Body of pancreas (tissue), 4 donors: ENCODE measurements at regions not wholly inside any gene's neighbourhood (a gene's known extent, or its start where the extent isn't known, plus 50 kb on each side); places are given as distances from the start of the nearest gene placed in this dataset.

ENCODE experiments used
- ATAC-seq: fragments of 150-250 bp; one replicate; pipeline ENCODE4 v1.9.1; 2016
- DNase-seq, 4 donors: peaks; one replicate each; pipeline ENCODE4 v3.0.0-alpha.2; 2019
- H3K27ac ChIP-seq, 4 donors: fragments of 200-600 bp; sonication (generic); 1 replicate in 3 of 4; 2 replicates in 1 of 4; pipeline versions ENCODE4 v1.5.1 to v1.6.1; 2016 to 2019; ENCODE audit warnings: mild to moderate bottlenecking in 1 of 4, mixed read lengths in 1 of 4, moderate library complexity in 1 of 4
- H3K27me3 ChIP-seq, 2 donors: fragments of 200-600 bp; sonication (generic); one replicate each; pipeline ENCODE4 v1.6.0; 2016; ENCODE audit warnings: mild to moderate bottlenecking in 1 of 2
- H3K36me3 ChIP-seq, 2 donors: fragments of 200-600 bp; sonication (generic); replicated peaks in 1 of 2; 2 replicates each; pipeline ENCODE4 v1.5.1; 2016; ENCODE audit warnings: low read depth in 2 of 2; ENCODE audit not compliant: insufficient read depth in 1 of 2
- H3K4me1 ChIP-seq: fragments of 200-600 bp; sonication (generic); one replicate; pipeline ENCODE4 v1.6.0; 2016
- H3K4me3 ChIP-seq, 2 donors: fragments of 200-600 bp; sonication (generic); 1 replicate in 1 of 2; 2 replicates in 1 of 2; pipeline ENCODE4 v1.5.1; 2016 to 2019
- H3K9me3 ChIP-seq, 3 donors: fragments of 200-600 bp; sonication (generic); 1 replicate in 2 of 3; 2 replicates in 1 of 3; pipeline ENCODE4 v1.5.1; 2016
- POLR2A ChIP-seq, 3 donors: fragments of 450-650 bp; IDR thresholded peaks; one replicate each; pipeline ENCODE4 v1.6.1; 2016; ENCODE audit warnings: antibody characterized with exemption in 3 of 3, mild to moderate bottlenecking in 2 of 3
- WGBS, 2 donors: methylation state at CpG; one replicate each; pipeline ENCODE4 v1.1.5; 2017; 5-methylcytosine and 5-hydroxymethylcytosine counted together
- intact Hi-C: fragments of 100-400 bp; cut with DNase I; formaldehyde crosslinking; loops from one replicate; pipeline ENCODE4 v1.15.1; 2023
- TF ChIP-seq, protein P1 (sequence below), 7 experiments: fragments of 450-650 bp in 4 of 7; fragments of 200-600 bp in 3 of 7; sonication (generic) in 3 of 7; IDR thresholded peaks; one replicate each; pipeline ENCODE4 v1.5.1; 2016 to 2019; ENCODE audit warnings: antibody characterized with exemption in 7 of 7

DNA sequence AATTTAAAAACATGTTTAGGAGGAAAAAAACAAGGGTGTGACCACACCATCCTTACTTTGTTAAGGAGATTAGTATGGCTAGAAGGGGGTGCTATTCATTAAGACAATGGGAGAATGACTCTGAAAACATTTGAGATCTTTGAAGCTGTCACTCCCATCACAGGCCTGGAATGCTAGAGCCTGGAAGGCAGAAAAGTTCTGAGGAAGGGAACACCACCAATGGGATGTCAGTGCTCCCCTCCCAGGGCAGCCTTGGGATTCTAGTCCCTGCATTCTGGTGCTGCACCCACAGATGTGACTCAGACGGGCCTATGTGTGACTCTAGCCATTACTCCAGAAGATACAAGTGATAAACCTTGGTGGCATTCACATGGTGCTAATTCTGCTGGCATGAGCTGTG, 162.2 kb upstream of the ANXA10 start:
- no peaks in the 10 kb centered on the region for H3K9me3 ChIP-seq
- ATAC-seq = no peak
- intact Hi-C loops = no loop called here
- H3K4me1 ChIP-seq = no peaks in the 10 kb centered on the region
- no peak for DNase-seq
- no peaks in the 10 kb centered on the region for H3K27me3 ChIP-seq
- WGBS, 2 donors = 20% methylated on average over 1 of the region's 1 CpG
- H3K27ac ChIP-seq = no peak overlapping the region
- H3K36me3 ChIP-seq = no peaks in the 10 kb centered on the region
- no peak overlapping the region for H3K4me3 ChIP-seq
- TF ChIP-seq POLR2A (IDR thresholded peaks at IDR 0.05) = no peak
- TF ChIP-seq, protein P1, sequence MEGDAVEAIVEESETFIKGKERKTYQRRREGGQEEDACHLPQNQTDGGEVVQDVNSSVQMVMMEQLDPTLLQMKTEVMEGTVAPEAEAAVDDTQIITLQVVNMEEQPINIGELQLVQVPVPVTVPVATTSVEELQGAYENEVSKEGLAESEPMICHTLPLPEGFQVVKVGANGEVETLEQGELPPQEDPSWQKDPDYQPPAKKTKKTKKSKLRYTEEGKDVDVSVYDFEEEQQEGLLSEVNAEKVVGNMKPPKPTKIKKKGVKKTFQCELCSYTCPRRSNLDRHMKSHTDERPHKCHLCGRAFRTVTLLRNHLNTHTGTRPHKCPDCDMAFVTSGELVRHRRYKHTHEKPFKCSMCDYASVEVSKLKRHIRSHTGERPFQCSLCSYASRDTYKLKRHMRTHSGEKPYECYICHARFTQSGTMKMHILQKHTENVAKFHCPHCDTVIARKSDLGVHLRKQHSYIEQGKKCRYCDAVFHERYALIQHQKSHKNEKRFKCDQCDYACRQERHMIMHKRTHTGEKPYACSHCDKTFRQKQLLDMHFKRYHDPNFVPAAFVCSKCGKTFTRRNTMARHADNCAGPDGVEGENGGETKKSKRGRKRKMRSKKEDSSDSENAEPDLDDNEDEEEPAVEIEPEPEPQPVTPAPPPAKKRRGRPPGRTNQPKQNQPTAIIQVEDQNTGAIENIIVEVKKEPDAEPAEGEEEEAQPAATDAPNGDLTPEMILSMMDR (IDR thresholded peaks at IDR 0.05) = no peak

DNA sequence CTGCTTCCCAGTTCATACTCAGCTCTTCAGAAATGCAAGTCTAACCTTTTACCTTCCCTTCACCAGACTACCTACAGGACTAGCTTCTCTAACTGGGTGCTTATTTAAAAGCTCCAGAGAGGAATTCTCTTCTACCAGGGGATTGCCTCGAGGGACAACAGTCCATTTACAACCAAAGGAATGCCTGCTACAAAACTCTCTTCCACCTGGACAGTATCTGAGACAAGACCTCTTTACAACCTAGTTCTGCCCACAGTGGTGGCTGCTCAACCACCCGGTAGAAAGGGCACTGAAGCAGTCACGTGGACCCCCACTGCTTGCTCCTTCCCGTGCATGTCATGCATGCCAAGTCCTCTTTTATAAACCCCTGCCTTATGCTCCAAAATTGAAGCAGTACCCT, 158.1 kb upstream of the ANXA10 start:
- 37 to 47% methylated on average over 4 of the region's 4 CpGs for whole genome bisulfite sequencing, 2 donors
- intact Hi-C loops = no loop called here
- TF ChIP-seq POLR2A (IDR thresholded peaks at IDR 0.05) = no peak
- TF ChIP-seq, protein P1 (IDR thresholded peaks at IDR 0.05) = no peak

DNA sequence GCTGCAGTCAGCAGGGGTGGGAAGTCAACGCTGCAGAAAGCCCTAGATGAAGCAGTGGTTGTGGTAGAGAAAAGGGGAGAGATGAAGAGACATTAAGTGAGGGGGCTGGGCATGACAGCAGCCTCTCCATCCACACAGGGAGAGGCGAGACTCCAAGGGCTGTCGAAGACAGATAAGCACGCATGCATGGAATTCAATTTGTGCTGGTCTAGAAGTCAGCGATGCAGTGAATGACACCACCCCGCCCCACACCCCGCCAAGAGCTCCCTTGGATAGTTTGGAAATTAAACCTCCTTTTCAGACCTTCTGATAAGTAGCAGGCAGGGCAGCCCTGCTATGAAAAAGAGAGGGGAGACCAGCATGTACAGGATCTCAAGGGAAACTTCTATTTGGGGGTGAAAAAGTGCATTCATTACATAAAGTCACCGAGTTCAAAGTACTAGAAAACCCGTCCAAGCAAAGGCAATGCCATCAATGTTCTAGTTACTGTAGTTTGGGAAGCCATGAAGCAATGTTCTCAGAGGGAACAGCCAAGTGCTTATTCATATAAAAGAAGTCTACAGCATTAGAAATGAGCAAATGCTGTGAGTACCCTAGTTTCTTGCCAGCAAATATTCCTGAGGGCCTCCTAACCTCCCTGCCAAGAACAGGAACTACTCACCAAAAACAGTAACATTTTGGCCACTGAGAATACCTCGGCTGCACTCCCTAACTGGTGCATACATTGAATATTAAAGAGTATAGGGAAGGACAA, 152.3 kb upstream of the ANXA10 start:
- ATAC-seq (no peak), DNase-seq (no peak)
- no peak for TF ChIP-seq POLR2A (IDR thresholded peaks at IDR 0.05)
- TF ChIP-seq, protein P1 (IDR thresholded peaks at IDR 0.05) = no peak
- H3K4me1 ChIP-seq = no peaks in the 10 kb centered on the region
- no peak overlapping the region for H3K4me3 ChIP-seq
- H3K9me3 ChIP-seq = no peaks in the 10 kb centered on the region
- H3K36me3 ChIP-seq = no peaks in the 10 kb centered on the region
- WGBS, 2 donors = 42 to 45% methylated on average over 10 of the region's 10 CpGs
- intact Hi-C loops = no loop called here
- no peak overlapping the region for H3K27ac ChIP-seq
- no peaks in the 10 kb centered on the region for H3K27me3 ChIP-seq

More for the DNA sequence above, 158.1 kb upstream of the ANXA10 start:
- Histone ChIP-seq H3K27me3 (no peaks in the 10 kb centered on the region), H3K4me1 (no peaks in the 10 kb centered on the region), H3K4me3 (no peak overlapping the region), H3K9me3 (no peaks in the 10 kb centered on the region), H3K36me3 (no peaks in the 10 kb centered on the region), H3K27ac (no peak overlapping the region)
- ATAC-seq = no peak
- DNase-seq = no peak

DNA sequence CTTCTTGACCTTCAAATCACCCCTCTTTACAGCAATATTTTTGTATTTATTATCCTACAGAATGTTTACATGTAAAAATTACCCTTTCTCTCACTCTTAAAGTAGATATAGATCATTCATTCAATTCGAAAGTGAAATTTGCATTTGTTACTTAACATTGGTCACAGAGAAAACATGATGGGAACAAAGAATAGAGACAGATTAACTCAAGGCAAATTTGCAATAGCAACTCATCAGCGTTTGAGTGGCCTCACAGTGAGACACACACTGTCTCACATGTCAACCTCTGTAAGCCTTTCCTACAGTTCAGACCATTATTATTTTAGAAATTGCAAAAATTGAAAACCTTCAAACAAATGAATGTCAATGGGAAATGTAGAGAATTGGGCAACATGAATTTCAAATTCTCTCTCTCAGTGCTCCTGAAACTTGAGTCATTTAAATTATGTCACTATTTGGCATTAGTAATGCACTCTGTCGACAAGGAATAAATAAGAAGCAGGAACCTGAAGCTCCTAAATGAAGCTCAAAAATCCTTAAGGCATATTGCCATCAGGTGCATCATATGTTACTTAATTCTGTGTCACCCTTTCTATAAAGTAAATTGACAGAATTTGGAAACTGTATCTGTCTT, 148.3 kb upstream of the ANXA10 start:
- TF ChIP-seq, protein P1 (IDR thresholded peaks at IDR 0.05) = no peak
- no peak for TF ChIP-seq POLR2A (IDR thresholded peaks at IDR 0.05)
- H3K36me3 ChIP-seq = no peaks in the 10 kb centered on the region
- no peak for ATAC-seq
- intact Hi-C loops = no loop called here
- H3K9me3 ChIP-seq = no peaks in the 10 kb centered on the region
- no peaks in the 10 kb centered on the region for H3K27me3 ChIP-seq
- no peak for DNase-seq
- H3K4me3 ChIP-seq = no peak overlapping the region
- no peaks in the 10 kb centered on the region for H3K4me1 ChIP-seq
- WGBS, 2 donors = 34 to 44% methylated on average over 3 of the region's 3 CpGs
- no peak overlapping the region for H3K27ac ChIP-seq
